ENCODE measurements at regions not wholly inside any gene's neighbourhood (a gene's known extent, or its start where the extent isn't known, plus 50 kb on each side); places are given as distances from the start of the nearest gene placed in this dataset.
"Not testable (repeated sequence)": the region's sequence is repeated elsewhere in the genome, so short reads cannot be mapped to it uniquely, and the experiment has no call there.

DNA sequence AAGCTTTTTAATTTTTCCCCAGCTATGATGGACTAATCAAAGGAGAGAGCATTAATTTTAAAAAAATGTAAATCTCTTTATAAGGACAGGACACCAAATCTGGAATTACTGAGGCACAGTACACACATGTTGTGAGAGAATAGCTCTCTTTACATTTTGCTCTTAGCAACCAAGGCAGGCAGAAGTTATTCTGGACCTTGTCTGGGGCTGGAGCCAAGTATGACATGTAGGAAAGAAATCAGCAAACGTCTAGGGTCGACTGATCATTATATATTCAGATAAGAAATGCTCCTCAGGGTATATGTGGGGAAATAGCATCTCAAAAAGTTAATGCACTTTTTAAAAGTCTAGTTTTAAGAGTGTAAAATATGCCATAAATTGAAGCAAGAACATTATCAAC is 1330.0 kb upstream of the CELF4 start:
- no peak for DNase-seq

DNA sequence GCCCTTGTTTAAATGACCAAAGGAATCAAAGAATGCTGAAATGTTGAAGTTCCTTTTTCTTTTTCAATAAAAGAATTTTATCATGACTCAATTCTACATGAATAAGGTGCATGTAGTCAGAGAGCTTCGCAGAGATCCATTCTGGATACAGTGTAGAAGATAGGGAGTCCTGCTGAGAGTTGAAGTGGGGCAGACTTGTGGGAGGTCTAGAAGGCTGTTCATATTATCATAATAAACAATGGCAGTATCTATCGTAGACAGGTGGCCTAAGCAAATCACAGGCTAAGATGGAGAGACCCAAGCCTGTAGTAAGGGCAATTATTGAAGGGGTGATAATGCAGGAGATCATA is 1322.0 kb upstream of the CELF4 start:
- no peak for DNase-seq

DNA sequence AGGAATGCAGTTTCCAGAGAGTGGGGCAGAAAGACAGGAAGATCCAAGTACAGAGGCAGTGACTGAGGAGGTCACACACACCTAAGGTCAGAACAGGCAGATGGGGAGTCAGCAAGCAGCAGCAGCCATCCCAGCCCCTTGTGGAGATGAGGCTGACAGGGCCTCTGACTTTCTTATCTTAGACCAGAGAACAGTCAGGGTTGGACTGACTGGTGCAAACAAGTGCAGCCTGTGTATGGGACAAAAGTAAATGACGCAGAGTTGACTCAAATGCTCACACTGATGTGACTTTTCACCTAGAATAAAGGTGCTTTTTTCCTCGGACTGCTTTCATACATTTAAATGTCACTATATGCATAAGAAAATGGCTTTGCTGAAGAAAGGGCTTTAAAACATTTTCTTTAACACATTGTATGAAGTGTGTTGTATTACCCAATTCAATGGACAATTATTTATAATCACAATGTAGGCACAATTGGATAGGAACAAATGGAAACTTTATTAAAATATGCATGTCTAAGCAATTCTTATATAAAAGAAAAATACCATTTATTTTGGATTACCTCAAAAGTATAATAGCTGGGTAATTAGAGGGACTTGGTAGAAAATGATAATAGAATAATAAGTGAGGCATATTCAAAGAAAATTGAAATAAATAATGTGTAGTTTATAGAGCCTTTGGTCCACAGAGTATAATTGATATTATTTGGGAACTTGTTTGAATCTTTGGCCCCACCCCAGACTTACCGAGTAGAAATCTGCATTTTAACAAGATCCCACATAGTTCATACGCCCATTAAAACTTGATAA is 1321.5 kb upstream of the CELF4 start:
- DNase-seq = no peak

DNA sequence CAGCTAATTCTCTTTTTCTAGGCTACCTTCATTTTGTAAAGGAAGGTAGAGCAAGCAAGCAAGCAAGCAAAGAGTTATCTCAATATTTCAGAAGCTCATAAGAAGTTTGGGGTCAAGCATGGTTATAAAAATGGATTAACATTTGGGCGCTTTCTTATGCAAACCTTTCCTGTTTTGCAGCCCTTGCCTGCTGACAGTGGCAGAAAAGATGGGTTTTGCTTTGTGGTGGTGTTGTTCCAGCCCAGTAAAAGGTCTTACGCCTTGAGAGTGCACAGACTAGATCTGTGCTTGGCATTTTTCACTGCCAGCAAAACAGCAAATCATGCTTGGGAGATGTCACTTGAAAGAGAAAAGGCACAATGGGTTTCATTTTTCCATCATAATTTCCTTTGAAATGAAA is 1320.6 kb upstream of the CELF4 start:
- no peak for DNase-seq

DNA sequence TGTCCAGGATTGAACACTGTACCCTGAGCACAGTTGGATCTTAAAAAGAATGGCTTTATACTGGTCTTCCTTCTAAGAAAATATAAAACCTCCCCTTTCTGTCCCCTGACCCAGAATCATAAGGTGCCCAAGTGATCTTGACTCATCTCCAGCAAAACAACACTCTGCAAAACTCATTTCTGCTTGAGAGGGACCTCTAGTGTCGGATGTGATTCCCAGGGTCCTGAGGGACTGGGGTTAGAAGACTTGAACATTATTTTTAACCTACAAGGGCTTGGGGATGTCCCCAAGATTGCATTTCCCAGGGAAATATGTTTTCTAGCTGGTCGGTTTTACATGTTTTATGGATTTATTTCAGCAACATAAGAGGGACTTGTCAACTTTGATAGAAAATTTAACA is 1318.5 kb upstream of the CELF4 start:
- DNase-seq = no peak

DNA sequence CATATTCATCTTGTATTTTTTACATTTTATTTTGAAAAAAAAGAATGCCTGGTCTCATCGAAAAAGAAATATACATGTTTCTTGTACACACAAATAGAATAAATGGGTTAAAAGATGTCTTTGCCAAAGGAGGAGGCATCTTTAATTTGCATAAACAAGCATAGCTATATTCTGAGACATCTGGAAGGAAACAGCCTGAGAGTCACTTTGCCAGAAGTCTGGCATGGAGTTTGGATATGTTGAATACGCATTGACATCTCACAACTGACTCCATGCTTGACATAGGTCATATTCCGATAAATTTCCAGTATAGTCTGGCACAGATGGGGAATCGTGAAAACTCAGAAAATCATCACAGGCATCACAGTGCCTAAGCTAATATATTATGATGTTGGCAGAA is 1317.5 kb upstream of the CELF4 start:
- no peak for DNase-seq

DNA sequence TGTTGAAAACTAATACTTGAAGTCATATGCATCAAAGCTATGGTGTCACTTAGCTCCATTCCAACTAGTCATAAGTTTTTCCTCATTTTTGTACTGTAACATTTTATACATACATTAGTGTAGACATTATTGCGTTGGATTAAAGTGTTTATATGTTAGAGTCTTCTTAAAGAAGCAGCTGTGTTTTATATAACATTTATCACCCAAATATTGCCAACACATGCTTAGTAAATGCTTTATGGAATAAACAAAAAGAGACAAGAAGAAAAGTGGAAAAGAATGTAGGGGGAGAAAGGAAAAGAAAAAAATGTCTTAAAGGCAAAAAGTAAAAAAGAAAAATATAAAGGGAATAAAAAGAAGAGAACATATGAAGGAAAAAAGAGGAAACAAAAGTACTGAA is 1314.3 kb upstream of the CELF4 start:
- no peak for DNase-seq

DNA sequence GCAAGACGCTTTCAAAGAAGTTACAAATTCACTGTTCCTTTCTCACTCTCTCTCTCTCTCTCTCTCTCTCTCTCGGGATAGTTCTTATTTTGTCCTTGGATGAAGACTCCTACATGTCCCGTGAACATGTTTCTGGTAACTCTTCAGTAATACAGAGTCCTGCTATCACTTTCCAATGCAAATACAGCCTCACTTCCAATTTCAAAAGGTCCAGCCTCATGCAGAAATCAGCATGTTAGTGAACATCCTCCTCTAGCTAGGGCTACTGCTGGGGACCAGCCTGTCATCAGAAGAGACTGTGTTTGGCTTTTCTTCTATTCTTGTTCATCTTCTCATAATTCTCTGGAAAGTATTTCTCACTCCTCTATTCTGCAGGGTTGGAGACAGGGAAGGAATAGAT is 1306.7 kb upstream of the CELF4 start:
- no peak for DNase-seq

DNA sequence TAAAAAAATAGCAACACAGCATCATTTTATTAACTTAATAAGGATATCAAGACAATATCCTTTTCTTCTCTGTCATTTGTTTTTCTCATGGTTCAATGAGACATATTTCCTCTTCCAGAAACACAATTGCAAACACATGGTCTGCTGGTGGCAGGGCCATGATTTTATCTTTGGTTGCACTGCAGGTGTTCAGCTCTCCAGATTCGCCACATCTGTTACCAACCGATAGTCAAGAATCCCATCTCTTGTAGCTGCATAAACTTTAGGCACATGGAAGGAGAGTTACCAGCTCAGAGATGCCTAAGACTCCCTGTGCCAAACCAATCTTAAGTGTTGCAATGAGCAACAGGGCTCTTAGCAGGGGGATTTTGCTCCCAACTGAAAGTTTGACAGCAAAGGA is 1303.2 kb upstream of the CELF4 start:
- no peak for DNase-seq

DNA sequence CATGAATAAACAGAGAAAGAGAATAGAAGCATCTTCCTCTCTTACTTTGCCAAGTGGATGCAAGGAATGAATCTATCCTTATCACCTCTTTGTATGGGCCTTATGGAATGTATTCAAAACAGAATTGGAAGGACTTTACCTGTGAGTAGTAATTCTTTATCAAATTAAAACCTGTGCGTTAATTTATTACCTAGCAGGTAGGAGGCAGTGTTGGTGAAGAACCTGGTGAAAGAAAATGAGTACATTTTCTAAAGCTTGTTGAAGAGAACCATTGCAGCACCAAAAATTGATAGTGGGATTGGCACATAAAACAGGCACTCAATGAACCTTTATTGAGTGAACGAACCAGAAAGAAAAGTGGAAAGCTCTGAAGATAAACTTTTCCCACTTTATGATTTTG is 1302.1 kb upstream of the CELF4 start:
- DNase-seq = no peak

DNA sequence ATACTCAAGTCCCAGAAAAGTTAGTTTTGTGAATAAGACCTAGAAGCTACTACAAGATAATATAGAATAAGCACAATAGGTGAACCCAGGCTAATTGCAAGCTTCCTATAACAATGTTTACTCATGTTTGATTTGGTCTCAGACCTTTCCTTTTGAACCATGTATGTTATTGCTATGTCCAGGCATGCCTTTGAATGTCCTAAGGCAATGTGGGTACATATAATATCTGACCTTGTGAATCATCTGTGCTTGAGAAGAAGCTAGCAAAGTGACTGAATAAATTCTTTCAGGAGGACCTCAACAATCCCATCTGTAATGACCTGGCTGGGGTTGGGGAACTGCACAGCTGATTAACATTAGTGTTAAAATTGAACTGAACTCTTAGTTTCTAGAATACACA is 1285.9 kb upstream of the CELF4 start:
- no peak for DNase-seq

DNA sequence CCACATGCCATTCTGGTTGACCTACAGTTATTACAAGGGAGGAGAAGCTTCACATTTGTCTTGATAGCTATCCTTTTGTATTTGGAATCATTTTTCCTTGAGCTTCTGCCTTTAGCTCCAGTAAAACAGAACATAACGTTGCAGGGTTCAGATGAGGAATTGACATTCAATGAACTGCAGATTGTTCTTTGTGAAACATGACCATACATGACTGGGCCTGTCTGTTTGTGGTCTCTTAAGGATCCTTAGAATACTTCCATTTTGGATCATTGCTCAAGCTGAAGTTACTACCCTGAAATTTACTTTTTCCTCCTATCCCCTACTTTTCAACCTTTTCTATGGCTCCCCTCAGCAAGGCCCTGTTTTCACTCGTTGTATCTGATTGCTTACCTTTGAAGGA is 1281.7 kb upstream of the CELF4 start:
- DNase-seq = no peak

DNA sequence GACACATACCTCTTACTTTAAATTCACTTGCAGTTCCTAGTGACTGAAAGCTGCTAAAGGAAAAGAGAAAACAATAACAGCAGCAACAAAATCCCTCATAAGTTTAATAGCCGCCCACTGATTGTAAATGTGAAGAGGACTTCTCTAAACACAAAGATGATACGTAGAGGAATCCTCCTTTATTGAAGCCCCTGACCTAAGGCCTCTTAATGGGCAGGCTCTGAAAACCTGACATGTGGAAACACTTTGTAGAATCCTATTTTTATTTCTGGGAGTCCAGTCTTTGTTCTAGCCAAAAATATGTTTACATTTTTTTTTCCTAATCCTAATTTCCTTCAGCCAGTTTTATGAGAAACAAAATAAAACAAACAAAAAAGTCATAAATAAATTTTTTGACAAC is 1277.7 kb upstream of the CELF4 start:
- DNase-seq = no peak

DNA sequence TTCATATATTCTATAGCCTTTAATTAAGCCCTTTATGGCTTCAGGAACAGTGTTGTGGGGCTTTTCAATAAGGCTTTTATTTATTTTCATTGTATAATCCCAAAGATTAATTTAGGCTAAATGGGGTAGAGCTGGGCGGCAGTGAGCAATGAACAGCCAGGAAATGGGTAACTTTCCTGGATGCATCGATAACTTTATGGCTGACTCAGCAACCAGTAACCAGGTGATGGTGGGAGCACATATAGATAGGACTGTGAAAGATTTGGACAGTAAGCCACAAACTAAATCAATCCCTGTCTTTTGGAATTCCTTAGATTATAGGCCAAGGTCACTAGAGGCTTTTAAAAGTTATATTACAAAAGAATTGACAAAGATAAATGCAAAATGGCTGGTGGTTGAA is 1260.6 kb upstream of the CELF4 start:
- no peak for DNase-seq

DNA sequence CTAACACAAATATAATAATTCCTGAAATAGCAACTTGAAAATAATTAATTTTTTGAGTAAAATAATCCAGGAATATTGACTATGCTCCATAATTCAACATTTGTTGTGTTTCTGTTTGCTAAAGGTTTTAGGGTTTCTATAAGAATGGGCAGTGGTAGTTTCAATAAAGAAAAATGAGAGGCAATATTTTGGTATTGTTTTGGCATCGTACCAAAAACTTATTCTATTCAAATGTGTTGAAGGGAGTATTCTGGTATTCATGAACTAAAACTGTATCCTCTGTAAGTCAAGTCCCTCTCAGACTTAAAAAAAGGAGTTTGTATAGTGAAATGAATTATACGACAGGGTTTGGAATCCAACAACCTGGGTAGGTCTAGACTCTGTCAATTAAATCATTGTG is 1245.6 kb upstream of the CELF4 start:
- DNase-seq = no peak

DNA sequence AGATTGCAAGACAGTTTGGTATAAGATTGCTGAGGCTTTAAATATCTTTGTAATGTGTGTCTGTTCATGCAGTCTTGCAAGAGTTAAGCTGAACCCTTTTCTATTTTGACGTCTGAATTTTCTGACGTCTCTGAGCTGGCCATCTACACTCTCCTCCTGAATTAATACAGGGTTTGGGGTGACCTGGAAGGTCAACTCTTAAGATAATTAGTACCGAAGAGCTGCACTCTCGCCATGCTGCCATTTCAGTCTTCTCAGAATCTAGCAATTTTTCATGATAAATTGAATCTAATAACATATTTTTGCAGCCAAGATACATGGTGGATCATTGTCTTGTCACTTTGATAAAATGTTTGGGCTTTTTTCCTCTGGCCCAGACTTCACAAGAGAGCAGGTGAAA is 1245.2 kb upstream of the CELF4 start:
- DNase-seq = no peak

DNA sequence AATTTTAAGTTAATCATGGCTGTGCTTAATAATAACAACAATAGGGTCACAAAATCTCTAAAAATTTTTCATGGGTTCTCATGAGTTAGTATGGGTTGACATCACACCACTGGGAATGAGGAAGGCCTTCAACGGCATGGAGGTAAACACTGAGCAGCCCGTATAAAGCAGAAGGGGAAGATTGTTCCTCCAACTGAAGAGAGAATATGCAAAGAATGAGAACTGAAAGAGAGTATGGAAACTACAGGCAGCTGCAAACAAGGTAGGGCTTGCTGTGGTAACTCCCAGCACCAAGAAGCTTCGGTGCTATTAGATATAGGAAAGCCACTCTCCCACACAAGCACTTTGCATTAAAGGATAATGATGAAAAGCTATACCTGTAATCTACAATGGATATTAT is 1242.3 kb upstream of the CELF4 start:
- no peak for DNase-seq

DNA sequence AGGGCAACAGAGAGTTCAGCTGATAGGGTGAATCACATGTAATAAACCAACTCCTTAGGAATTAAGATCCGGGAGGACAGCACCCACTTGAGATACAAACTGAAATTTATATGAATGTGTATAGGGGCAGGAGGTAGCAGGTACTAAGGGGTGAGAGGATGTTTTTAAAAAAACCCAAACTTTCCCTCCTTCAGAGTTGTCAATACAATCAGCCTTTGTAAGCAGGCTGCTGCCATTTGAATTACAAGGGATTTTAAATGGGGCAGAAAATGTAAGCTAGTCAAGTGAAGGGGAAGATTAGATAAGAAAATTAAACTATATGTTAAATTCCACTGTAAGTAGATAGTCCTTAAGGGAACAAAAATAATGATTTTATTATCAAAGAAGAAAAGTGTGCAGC is 1239.7 kb upstream of the CELF4 start:
- no peak for DNase-seq

DNA sequence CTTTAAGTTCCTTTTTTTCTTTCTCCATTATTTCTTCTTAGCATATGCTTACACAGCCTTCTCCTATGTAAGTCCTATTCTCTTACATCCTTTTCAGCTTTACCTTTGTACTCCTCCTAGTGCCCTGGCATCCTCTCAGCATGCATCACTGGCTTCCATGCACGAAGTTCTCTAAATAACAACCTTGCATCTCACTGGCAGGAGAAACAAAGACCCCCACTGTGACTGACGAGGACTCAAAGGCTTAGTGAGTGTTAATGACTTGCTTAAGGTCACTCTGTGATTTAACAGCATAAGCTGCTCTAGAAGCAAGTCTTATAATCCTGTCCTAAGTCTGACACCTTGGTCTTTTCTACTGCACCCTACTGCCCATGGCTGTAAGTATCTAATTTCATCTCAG is 1236.0 kb upstream of the CELF4 start:
- DNase-seq = no peak

DNA sequence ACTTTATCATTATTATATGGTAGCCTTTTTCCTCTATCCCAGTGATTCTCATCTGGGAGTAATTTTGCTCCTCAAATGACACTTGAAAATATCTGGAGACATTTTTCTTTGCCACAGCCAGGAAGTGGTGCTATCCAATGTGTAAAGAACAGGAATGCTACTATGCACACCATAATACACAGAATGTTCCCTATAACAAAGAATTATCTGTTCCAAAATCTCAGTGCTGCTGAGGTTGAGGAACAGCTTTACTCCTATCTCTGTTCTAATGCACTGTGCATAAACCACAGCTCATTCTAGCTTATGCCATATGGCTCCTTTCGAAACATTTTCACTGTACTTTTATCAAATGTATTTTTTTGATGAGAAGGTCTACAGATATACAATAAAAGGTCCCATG is 1231.2 kb upstream of the CELF4 start:
- DNase-seq = no peak

DNA sequence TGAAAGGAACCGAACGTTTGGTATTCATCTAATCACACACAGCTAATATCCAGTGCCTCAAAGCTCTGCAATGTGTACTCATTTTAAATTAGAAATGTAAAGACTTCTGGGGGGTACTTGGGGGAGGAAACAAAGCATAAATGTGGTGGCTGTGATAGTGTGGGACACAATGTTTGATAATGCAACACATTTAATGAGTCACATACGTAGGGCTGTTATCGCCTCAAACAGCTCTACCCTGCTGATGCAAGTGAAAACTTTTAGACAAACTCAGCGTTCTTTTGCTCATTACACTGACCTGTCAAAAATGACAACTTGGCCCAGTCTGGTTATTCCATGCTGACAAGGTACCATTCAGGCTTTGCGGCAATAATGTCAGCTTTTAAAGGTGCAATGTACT is 1227.1 kb upstream of the CELF4 start:
- no peak for DNase-seq

DNA sequence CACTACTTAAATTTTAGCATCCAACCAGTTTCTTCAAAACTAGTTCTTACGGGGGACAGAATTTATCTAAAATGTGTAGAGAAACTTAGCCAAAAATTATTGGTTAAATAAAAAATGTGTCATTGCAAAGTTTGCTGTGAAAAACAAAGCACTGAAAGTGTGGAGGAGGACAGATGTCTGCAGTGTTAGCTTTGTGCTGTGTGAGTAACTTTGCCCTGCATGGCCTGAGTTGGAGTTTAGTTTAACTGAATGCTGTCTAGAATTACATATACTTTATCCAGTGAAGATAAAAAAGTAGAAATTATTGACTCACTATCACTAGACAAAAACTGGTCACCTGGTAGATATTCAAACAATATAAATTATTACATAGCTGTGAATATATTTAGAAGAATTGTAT is 1225.2 kb upstream of the CELF4 start:
- no peak for DNase-seq

DNA sequence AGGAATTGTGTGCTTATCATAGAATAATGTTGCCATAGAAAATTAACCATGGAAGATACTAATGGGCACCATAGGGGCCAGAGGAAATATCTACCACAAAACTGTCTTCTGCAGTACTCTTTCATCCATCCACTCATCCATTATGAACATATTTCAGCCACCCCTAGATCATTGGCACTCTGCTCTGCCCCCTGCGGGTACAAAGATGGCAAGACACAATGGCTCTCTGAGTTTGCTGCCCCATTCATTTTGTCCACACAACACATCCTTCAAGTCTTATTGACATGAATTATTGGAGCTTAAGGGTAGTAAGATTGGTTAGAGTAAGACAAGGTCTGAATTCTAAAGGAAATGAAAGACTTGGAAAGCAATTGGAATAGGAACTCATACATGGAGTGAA is 1224.7 kb upstream of the CELF4 start:
- no peak for DNase-seq

DNA sequence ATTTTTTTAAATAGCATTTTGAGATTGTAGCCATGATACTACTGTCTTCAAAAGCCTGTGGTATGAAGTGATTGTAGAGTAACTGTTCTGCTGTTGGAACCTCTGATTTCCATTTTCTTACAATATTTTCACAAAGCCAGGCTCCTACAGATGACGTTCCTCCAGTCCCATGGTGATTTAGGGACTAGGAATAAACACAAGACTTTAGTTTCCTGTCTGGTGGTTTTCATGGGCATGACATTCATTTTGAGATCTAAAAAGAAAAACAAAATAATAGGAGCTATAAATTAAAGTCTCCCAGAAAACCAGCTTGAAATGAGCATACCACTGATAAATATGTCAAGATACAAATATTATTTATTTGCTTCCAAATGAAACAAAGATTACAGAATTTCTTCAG is 1223.5 kb upstream of the CELF4 start:
- no peak for DNase-seq

DNA sequence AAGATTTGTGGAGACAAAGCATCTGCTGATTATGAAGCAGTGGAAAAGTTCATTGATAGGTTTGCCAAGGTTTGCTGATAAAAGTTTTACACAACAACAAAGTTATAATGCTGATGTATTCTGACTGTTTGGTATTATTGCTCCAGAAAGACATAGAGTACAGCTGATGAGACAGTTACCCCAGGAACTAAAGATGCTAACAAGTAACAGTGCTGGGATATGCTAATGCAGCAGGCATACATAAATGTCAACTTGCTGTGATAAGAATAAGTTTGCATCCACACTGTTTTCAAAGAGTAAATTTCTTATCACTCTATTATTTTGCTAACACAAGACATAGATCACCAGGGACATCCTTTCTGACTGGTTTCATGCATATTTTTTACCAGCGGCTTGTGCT is 1221.3 kb upstream of the CELF4 start:
- DNase-seq = no peak

DNA sequence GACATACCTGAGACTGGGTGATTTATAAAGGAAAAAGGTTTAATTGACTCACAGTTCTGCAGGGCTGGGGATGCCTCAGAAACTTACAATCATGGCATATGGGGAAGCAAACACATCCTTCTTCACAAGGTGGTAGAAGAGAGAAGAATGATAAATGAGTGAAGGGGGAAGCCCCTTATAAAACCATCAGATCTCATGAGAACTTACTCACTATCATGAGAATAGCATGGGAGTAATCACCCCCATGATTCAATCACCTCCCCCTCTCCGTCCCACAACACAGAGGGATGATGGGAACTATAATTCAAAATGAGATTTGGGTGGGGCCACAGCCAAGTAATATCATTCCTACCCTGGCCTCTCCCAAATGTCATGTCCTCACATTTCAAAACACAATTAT is 1206.0 kb upstream of the CELF4 start:
- not testable (repeated sequence) for DNase-seq
